ENCODE measurements at regions not wholly inside any gene's neighbourhood (a gene's known extent, or its start where the extent isn't known, plus 50 kb on each side); places are given as distances from the start of the nearest gene placed in this dataset.

DNA sequence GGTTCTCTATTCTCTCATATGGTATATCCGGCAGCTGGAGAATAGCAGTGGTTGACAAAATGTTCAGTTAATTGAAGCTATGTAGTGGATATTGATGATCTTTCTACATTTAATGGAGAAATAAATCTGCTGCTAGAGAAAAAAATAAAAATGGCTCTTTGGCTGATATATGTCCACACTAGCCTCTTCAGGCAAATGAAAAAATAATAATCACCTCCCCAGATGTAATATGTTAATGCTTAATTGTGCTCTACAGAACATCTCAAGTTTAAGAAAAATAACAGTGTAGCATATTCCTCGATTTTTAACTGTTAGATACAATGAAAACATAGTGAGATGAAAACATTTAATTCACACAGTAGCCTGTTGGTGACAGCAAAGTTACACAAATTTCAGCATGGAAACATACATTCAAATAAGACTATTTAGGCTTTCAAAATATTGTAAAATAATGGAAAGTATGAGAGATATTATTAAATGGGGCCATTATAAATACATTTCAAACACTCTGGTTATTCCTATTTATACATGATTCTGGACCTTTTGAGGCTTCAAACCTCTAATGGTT, 543.0 kb downstream of the MAT2B start:
- no peak overlapping the region for H2AFZ ChIP-seq (ENCODE audit: insufficient read depth, low read depth, low read length, poor library complexity, severe bottlenecking)
- no peak for TF ChIP-seq CTCF (IDR thresholded peaks at IDR 0.05)
- no peak for TF ChIP-seq EZH2 (IDR thresholded peaks at IDR 0.05; ENCODE audit: borderline replicate concordance, insufficient read depth, low read depth, low read length, poor library complexity, severe bottlenecking)
- 100% methylated on average over 1 of the region's 2 CpGs for WGBS (ENCODE audit: insufficient coverage)
- DNase-seq (no peak), ATAC-seq (ENCODE audit: low read depth) (no peak)
- ChIA-PET CTCF (no interaction called here), POLR2A (no interaction called here)
- no peaks in the 10 kb centered on the region for H3K4me1 Mint-ChIP-seq
- H3K9me3 ChIP-seq (ENCODE audit: control extremely low read depth in 1 of 3, control insufficient read depth in 2 of 3, insufficient read depth in 1 of 3, low read length in 2 of 3), result no peaks in the 10 kb centered on the region
- peaks cover 12% of the 10 kb centered on the region for H3K27me3 Mint-ChIP-seq
- no peak overlapping the region for H3K4me3 Mint-ChIP-seq
- H4K20me1 ChIP-seq (ENCODE audit: control insufficient read depth, insufficient read depth, low read length, poor library complexity, severe bottlenecking), result no peaks in the 10 kb centered on the region
- H3K4me2 ChIP-seq (replicated peaks; ENCODE audit: low read depth, low read length, poor library complexity, severe bottlenecking), result no peak overlapping the region
- H3K4me3 ChIP-seq (ENCODE audit: control extremely low read depth in 1 of 5, extremely low read depth in 1 of 5, insufficient read depth in 1 of 5, low read depth in 2 of 5, low read length in 4 of 5), result no peak overlapping the region
- no peaks in the 10 kb centered on the region for H3K9me3 Mint-ChIP-seq (ENCODE audit: insufficient read depth)
- no peak overlapping the region for H3K27ac Mint-ChIP-seq
- intact Hi-C loops (cut with micrococcal nuclease), result no loop called here
- no peak overlapping the region for H3K9ac ChIP-seq (ENCODE audit: low read length)
- no peak overlapping the region for H3K27ac ChIP-seq (ENCODE audit: low read length in 2 of 2)
- H3K4me1 ChIP-seq (ENCODE audit: control insufficient read depth in 2 of 2, insufficient read depth in 2 of 2, low read length in 2 of 2), result no peaks in the 10 kb centered on the region
- H3K36me3 ChIP-seq (replicated peaks in 1 of 2; ENCODE audit: control extremely low read depth in 1 of 2, control insufficient read depth in 1 of 2, extremely low read depth in 1 of 2, insufficient read depth in 2 of 2, low read length in 1 of 2), result no peaks in the 10 kb centered on the region
- no peaks in the 10 kb centered on the region for H3K79me2 ChIP-seq (ENCODE audit: control insufficient read depth, insufficient read depth, low read length)
- H3K27me3 ChIP-seq (replicated peaks in 1 of 4; ENCODE audit: control extremely low read depth in 1 of 4, control insufficient read depth in 3 of 4, insufficient read depth in 4 of 4, low read length in 3 of 4), result no peaks in the 10 kb centered on the region

DNA sequence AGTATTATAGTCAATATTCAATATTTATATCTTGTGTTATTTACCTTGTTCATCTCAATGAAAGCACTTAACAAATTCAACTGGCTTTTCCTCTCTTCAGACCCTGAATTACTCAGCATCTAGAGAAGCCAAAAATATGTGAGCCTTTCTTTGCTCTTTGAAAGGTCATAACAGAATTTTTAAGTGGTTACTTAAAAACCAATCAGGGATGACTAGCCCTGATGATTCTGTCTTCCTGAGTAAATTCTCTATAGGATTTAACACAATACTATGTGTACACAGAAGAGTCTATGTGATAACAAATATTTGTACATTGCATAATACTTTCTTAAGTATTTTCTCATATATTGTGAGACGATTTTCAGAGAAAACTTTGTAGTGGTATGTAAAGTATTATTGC, 546.3 kb downstream of the MAT2B start:
- intact Hi-C loops (cut with micrococcal nuclease), result loop anchor here (10.0 kb wide), 1 partner anchor 53 kb away; no protein-coding TSS in a partner anchor
- Mint-ChIP-seq H3K9me3 (ENCODE audit: insufficient read depth) (no peaks in the 10 kb centered on the region), H3K4me1 (no peaks in the 10 kb centered on the region), H3K27me3 (peaks cover 10% of the 10 kb centered on the region), H3K4me3 (no peak overlapping the region), H3K27ac (no peak overlapping the region)
- H2AFZ ChIP-seq (ENCODE audit: insufficient read depth, low read depth, low read length, poor library complexity, severe bottlenecking), result no peak overlapping the region
- no peak overlapping the region for H3K27ac ChIP-seq (ENCODE audit: low read length in 2 of 2)
- ChIA-PET POLR2A (no interaction called here), CTCF (no interaction called here)
- H3K4me2 ChIP-seq (replicated peaks; ENCODE audit: low read depth, low read length, poor library complexity, severe bottlenecking), result no peak overlapping the region
- no peaks in the 10 kb centered on the region for H3K9me3 ChIP-seq (ENCODE audit: control extremely low read depth in 1 of 3, control insufficient read depth in 2 of 3, insufficient read depth in 1 of 3, low read length in 2 of 3)
- no peak for ATAC-seq (ENCODE audit: low read depth)
- H3K4me3 ChIP-seq (ENCODE audit: control extremely low read depth in 1 of 5, extremely low read depth in 1 of 5, insufficient read depth in 1 of 5, low read depth in 2 of 5, low read length in 4 of 5), result no peak overlapping the region
- no peaks in the 10 kb centered on the region for H3K36me3 ChIP-seq (replicated peaks in 1 of 2; ENCODE audit: control extremely low read depth in 1 of 2, control insufficient read depth in 1 of 2, extremely low read depth in 1 of 2, insufficient read depth in 2 of 2, low read length in 1 of 2)
- DNase-seq, result no peak
- H4K20me1 ChIP-seq (ENCODE audit: control insufficient read depth, insufficient read depth, low read length, poor library complexity, severe bottlenecking), result no peaks in the 10 kb centered on the region
- H3K4me1 ChIP-seq (ENCODE audit: control insufficient read depth in 2 of 2, insufficient read depth in 2 of 2, low read length in 2 of 2), result no peaks in the 10 kb centered on the region
- no peak for TF ChIP-seq EZH2 (IDR thresholded peaks at IDR 0.05; ENCODE audit: borderline replicate concordance, insufficient read depth, low read depth, low read length, poor library complexity, severe bottlenecking)
- no CpG with 5 or more reads among the region's 1 CpG for WGBS (ENCODE audit: insufficient coverage)
- H3K79me2 ChIP-seq (ENCODE audit: control insufficient read depth, insufficient read depth, low read length), result no peaks in the 10 kb centered on the region
- H3K27me3 ChIP-seq (replicated peaks in 1 of 4; ENCODE audit: control extremely low read depth in 1 of 4, control insufficient read depth in 3 of 4, insufficient read depth in 4 of 4, low read length in 3 of 4), result no peaks in the 10 kb centered on the region
- no peak overlapping the region for H3K9ac ChIP-seq (ENCODE audit: low read length)
